NCI-H510A (cell line): ENCODE measurements at regions not wholly inside any gene's neighbourhood (a gene's known extent, or its start where the extent isn't known, plus 50 kb on each side); places are given as distances from the start of the nearest gene placed in this dataset.

ENCODE experiments used
- DNase-seq: peaks from one replicate; lab custom pipeline; 2025; lab: John Stamatoyannopoulos, UW

DNA sequence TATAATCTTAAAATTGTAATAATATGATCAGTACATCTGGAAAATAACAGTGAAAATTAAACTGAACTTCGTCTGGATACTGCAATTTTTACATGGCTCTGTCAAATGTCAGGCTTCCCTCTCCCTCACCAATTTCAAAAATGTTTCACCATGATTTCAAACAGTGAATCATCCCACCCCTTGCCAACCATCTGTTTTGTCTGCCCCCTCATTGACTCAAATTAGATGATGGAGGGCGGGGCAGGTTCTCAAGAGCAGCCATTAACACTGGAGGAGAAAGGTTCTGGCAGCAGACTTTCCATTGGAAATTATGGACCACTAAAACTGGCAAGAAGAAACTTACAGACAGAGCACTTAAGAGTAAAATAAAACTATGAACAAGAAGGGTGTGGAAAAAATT, 1195.7 kb upstream of the ZEB2 start:
- DNase-seq = no peak

DNA sequence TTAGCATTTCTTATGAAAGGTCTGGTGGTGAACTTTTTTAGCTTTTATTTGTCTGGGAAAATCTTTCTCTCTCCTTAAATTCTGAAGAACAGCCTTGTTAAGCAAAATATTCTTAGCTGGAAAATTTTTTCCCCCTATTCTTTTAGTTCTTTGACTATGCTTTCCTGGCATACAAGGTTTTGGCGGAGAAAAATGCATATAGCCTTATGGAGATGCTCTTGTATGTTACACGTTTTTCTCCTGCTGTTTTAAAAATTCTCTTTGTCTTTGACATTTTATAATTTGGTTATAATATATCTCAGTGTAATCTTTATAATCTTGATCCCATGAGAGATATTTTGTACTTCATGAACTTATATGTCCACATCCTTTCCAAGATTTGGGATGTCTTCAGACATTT, 1190.4 kb upstream of the ZEB2 start:
- DNase-seq = no peak

DNA sequence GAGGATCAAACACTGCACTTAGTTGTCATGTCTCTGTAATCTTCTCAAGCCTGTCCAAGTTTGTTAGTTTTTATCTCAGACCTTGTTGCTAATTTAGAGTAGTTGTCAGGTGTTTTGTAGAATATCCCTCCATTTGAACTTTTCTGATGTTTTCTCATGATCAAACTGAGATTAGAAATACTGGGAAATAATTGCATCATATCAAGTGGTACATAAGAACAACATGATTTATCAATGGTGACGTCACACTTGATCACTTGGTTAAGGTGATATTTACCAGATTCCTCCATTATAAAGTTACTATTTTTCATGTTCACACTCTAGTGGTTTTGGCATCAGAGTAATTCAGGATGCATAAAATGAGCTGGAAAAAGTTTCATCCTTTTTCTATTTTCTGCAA, 1182.4 kb upstream of the ZEB2 start:
- no peak for DNase-seq

DNA sequence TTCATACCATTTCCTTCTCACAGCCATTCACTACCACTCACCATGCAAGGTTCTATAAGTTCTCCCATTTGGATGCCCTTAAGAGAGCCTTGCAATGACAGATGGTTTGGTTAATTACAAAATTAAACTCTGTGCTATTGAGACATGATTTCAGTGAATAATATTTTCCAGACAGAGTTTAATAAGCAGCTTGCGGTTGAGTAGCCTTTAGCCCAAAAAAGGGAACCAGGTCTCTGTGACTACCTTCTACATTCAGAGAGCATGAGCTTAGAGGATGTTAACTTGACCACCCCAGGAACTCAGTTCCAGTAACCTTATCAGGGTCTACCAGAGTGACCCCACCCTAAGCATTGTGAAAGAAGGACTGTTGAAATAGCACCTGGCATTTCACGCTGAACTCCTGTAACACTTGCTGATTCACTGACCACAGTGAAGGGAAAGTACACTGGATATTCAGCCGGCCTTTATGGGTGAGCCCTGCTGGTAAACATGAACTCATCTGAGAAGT, 1173.1 kb upstream of the ZEB2 start:
- DNase-seq = no peak

DNA sequence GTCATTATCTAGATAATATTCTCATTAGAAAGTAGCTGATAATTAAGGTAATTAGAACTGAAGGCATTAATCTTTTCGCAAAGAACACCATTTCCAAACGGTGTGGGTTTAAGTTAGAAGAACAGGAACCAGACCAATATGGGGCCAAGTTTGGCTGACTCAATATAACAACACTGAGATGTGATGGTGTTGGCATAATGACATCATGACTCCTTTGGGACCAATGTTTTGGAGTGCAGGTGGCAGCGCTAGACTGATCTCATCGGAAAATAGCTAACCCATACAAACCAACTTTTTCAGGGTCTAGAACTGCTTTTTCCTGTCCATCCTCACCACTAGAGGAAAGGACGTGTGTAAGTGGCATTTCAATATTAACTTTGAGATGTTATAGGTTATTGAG, 1171.7 kb upstream of the ZEB2 start:
- no peak for DNase-seq

DNA sequence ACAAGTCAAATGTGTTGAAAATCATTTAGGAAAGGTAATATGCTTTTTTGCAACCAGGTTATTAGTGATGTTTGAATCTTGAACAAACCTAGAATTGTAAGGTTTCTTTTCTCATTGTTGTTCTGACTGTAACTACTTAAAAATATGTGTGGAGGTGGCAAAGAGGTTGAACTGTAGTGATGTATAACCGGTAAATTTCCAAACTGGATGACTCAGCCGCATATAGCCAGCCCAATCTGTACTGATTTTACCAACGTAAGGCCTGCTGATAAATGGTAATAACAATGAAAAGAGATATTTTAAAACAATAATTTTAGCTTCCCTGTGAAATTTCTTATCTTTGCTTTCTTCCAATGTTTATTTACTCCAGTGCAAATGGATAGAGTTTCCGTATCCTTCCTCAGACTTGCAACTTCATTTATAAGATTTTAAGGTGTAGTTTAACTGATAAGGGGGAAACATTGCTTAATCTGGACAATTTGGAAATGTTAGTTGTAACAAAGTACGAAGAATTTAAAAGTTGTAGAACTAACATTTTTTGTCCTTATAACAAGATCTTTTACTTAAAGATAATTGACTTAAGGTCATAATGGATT, 1170.4 kb upstream of the ZEB2 start:
- no peak for DNase-seq

DNA sequence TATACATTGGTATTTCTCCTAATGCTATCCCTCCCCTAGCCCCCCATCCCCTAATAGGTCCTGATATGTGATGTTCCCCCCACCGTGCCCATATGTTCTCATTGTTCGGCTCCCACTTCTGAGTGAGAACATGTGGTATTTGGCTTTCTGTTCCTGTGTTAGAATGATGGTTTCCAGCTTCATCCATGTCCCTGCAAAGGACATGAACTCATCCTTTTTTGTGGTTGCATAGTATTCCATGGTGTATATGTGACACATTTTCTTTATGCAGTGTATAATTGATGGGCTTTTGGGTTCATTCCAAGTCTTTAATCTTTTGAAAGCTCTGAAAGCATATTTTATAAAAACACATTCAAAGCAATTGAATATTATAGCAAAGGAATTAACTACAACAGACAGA, 1169.4 kb upstream of the ZEB2 start:
- no peak for DNase-seq

GRCh38 chr2:145688156-145688555, 1168.2 kb upstream of the ZEB2 start:
- DNase-seq = no peak

DNA sequence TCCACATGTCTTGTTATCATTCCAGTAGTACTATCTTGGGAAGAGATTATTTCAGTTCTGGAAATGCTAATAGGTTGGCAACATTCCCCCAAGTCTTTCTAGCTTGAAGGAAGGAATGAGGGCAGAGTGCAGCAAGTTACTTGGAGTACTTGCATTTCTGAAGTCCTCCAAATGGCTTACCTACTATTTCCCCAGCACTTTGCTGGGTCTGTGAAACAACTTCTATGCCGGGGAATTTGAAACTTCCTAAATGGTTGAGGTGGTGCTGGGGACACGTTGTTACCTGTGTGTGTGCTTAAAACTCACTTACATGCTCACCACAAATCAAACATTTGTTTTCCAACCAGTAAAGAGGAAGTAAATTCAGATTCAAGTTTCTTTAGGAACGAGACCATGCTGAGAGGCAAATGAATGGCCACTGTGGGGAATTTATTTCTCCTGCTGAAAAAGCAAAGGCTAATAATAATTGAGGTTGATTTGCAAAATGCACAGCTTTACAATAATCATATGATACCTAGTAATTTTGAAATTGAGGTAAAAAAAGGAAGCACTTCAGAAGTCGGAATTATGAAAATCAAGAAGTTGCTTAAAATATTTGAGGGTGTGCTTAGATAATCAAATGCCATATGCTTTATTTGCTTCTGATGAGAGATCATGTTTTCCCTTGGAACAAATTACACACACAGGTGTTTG, 1167.7 kb upstream of the ZEB2 start:
- no peak for DNase-seq

DNA sequence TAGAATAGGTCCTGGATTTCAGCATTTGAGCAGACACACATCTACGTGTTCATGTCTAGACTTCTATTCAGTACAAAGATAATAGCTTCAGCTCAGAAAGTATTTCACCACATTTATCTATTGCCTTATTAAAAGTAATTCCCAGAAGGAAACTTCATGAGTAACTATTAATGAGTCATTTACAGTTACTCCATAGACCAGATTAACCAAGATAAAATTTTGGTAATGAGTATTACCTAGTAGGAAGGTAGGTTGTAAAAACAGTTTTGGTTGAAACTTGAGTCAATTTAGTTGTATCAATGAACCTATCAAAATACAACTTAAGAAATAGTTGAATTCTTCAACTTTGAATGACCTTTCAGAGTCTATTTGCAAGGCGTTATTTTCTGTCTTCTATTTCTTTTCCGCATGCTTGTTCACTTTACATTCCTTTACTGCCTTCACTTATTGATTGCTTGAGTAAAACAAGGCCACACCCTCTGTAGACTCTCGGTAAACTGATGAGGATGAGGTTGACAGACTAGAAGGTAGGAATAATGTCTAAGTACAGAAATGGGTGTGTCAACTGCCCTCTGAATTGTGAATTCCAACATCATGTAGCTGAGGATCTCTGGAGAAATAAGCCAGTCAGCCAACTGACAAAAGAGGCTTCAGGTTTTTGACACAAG, 1165.6 kb upstream of the ZEB2 start:
- no peak for DNase-seq

GRCh38 chr2:145682546-145683157, 1162.7 kb upstream of the ZEB2 start:
- no peak for DNase-seq

- no peak for DNase-seq
These were observed 1160.4 kb upstream of the ZEB2 start for GRCh38 chr2:145680276-145680675.

GRCh38 chr2:145677371-145677770, 1157.5 kb upstream of the ZEB2 start:
- no peak for DNase-seq

DNA sequence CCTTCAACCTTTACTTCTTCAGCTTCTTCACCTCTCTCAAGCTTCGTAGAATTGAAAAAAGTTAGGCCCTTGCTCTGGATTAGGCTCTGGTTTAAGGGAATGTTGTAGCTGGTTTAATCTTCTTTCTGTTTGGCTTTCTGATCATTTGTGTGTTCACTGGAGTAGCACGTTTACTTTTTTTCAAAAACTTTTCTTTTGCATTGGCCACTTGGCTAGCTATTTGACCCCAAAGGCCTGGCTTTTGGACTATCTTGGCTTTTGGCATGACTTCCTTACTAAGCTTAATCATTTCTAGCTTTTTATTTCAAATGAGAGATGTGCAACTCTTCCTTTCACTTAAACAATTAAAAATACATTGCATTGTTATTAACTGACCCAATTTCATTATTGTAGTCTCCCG, 1154.8 kb upstream of the ZEB2 start:
- DNase-seq = no peak

GRCh38 chr2:145669301-145669700, 1149.4 kb upstream of the ZEB2 start:
- DNase-seq = no peak

- no peak for DNase-seq
These were observed 1146.6 kb upstream of the ZEB2 start for GRCh38 chr2:145666552-145666951.

GRCh38 chr2:145657265-145657664, 1137.3 kb upstream of the ZEB2 start:
- no peak for DNase-seq

- no peak for DNase-seq
These were observed 1135.3 kb upstream of the ZEB2 start for GRCh38 chr2:145655165-145655765.

- DNase-seq = no peak
These were observed 1134.8 kb upstream of the ZEB2 start for GRCh38 chr2:145654746-145655145.

DNA sequence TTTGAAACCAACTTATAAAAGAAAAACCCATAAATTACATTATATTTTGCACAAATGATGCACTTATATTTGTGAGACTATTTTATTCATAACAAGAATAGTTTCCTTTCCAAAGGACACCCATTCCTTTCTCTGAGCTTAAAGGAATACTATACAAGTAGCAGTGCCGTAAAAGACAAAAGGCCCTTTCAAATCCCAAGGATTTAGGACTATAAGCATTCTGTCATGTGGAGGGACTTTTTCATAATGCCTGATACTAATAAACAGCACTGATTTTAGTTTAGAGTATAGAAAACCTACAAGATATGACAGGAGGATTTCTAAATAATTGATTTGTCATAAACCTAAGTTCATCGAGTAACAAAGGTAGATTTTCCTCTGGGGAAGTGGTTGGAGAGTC, 1134.2 kb upstream of the ZEB2 start:
- DNase-seq = no peak

- no peak for DNase-seq
These were observed 1133.6 kb upstream of the ZEB2 start for GRCh38 chr2:145653553-145653952.
